ENCODE measurements at regions not wholly inside any gene's neighbourhood (a gene's known extent, or its start where the extent isn't known, plus 50 kb on each side); places are given as distances from the start of the nearest gene placed in this dataset.
A peak's percentile ranks its signal among the peaks of the same experiment; 100 is the strongest.

DNA sequence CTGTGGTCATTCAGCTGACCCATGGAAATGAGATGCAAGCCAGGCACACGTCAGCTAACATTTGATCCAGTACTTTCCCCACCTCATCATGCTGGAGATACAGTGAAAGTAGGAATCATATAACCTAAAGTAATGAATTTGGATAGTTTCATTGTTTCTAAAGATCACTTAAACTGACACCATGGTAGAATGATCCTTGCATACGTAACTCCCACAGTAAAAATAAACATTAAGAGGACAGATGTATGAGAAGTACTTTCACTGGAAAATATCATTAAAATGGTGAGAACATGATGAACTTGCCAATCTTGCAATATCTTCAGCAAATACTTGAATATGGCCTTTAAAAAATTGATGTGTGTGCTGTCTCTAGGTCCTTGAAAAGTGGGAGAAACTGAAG lies 85.4 kb downstream of the MAIP1 start:
- H3K9ac ChIP-seq (ENCODE audit: low read length), result no peak overlapping the region
- peaks cover 1% of the 10 kb centered on the region for H3K9me3 ChIP-seq (ENCODE audit: control insufficient read depth, low read length)
- H3K27me3 ChIP-seq (replicated peaks; ENCODE audit: control insufficient read depth, insufficient read depth, low read length), result no peaks in the 10 kb centered on the region
- peak; percentile 11 for DNase-seq (ENCODE audit: low read depth)
- no peaks in the 10 kb centered on the region for H3K36me3 ChIP-seq (ENCODE audit: control insufficient read depth, insufficient read depth, low read length, severe bottlenecking)
- peaks cover 13% of the 10 kb centered on the region for H3K4me1 ChIP-seq (ENCODE audit: control insufficient read depth, insufficient read depth, low read length)
- H3K4me3 ChIP-seq (ENCODE audit: low read length), result no peak overlapping the region

- Histone ChIP-seq H3K36me3 (ENCODE audit: control insufficient read depth, insufficient read depth, low read length, severe bottlenecking) (no peaks in the 10 kb centered on the region), H3K27me3 (replicated peaks; ENCODE audit: control insufficient read depth, insufficient read depth, low read length) (no peaks in the 10 kb centered on the region), H3K4me1 (ENCODE audit: control insufficient read depth, insufficient read depth, low read length) (peaks cover 13% of the 10 kb centered on the region), H3K9ac (ENCODE audit: low read length) (no peak overlapping the region), H3K4me3 (ENCODE audit: low read length) (no peak overlapping the region), H3K9me3 (ENCODE audit: control insufficient read depth, low read length) (peaks cover 5% of the 10 kb centered on the region)
- DNase-seq (ENCODE audit: low read depth), result no peak
These were observed 86.3 kb downstream of the MAIP1 start for GRCh38 chr2:200041639-200042038.

GRCh38 chr2:200042102-200042735 lies 86.8 kb downstream of the MAIP1 start:
- DNase-seq (ENCODE audit: low read depth), result peak; percentile 77
- no peak overlapping the region for H3K4me3 ChIP-seq (ENCODE audit: low read length)
- peaks cover 5% of the 10 kb centered on the region for H3K9me3 ChIP-seq (ENCODE audit: control insufficient read depth, low read length)
- no peaks in the 10 kb centered on the region for H3K27me3 ChIP-seq (replicated peaks; ENCODE audit: control insufficient read depth, insufficient read depth, low read length)
- H3K36me3 ChIP-seq (ENCODE audit: control insufficient read depth, insufficient read depth, low read length, severe bottlenecking), result no peaks in the 10 kb centered on the region
- H3K4me1 ChIP-seq (ENCODE audit: control insufficient read depth, insufficient read depth, low read length), result peaks cover 13% of the 10 kb centered on the region
- H3K9ac ChIP-seq (ENCODE audit: low read length), result no peak overlapping the region

DNA sequence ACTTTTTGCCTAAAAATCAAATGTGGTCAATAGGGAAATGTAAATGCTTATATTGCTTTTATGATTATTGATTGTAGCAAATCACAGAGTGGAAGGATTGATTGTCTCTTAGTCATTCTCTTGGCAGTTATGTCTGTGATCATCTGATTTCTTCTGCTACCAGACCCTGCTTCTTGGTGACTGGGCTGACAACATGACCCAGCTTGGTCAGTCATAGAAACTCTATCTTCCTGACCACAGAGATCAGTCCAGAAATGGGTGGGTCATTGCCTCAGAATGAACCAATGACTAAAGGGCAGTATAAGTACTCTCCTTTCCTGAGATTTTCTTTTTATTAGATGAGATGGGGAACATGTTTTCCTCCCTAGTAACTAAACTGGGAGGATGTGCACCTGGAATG lies 87.6 kb downstream of the MAIP1 start:
- H3K9ac ChIP-seq (ENCODE audit: low read length), result no peak overlapping the region
- peaks cover 5% of the 10 kb centered on the region for H3K9me3 ChIP-seq (ENCODE audit: control insufficient read depth, low read length)
- no peaks in the 10 kb centered on the region for H3K27me3 ChIP-seq (replicated peaks; ENCODE audit: control insufficient read depth, insufficient read depth, low read length)
- H3K4me3 ChIP-seq (ENCODE audit: low read length), result no peak overlapping the region
- H3K4me1 ChIP-seq (ENCODE audit: control insufficient read depth, insufficient read depth, low read length), result peaks cover 13% of the 10 kb centered on the region
- peak; percentile 9 for DNase-seq (ENCODE audit: low read depth)
- no peaks in the 10 kb centered on the region for H3K36me3 ChIP-seq (ENCODE audit: control insufficient read depth, insufficient read depth, low read length, severe bottlenecking)

- DNase-seq (ENCODE audit: low read depth), result no peak
- Histone ChIP-seq H3K9ac (ENCODE audit: low read length) (no peak overlapping the region), H3K4me1 (ENCODE audit: control insufficient read depth, insufficient read depth, low read length) (peaks cover 11% of the 10 kb centered on the region), H3K9me3 (ENCODE audit: control insufficient read depth, low read length) (peaks cover 5% of the 10 kb centered on the region), H3K36me3 (ENCODE audit: control insufficient read depth, insufficient read depth, low read length, severe bottlenecking) (no peaks in the 10 kb centered on the region), H3K4me3 (ENCODE audit: low read length) (no peak overlapping the region), H3K27me3 (replicated peaks; ENCODE audit: control insufficient read depth, insufficient read depth, low read length) (no peaks in the 10 kb centered on the region)
These were observed 89.1 kb downstream of the MAIP1 start for GRCh38 chr2:200044453-200044852.

DNA sequence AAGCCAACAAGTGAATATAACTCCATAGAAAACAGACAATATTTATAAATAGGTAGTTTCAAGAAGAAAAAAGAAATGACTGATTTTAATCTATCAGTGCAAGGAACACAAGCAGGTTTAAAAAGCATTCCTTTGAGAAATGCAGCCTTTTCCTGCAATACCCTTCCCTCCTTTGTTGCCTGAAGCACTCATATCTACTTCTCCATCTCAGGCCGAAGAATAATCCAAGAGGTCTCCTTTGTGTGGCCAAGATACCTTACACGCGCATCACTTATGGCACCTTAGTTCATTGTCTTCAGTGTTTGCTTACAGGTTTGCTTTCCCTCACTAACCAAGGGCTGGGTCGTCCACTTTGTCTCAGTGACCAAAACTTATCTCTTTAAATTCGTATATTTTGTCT lies 93.0 kb downstream of the MAIP1 start:
- Histone ChIP-seq H3K4me1 (ENCODE audit: control insufficient read depth, insufficient read depth, low read length) (no peaks in the 10 kb centered on the region), H3K9me3 (ENCODE audit: control insufficient read depth, low read length) (peaks cover 5% of the 10 kb centered on the region), H3K9ac (ENCODE audit: low read length) (no peak overlapping the region), H3K4me3 (ENCODE audit: low read length) (no peak overlapping the region), H3K36me3 (ENCODE audit: control insufficient read depth, insufficient read depth, low read length, severe bottlenecking) (no peaks in the 10 kb centered on the region), H3K27me3 (replicated peaks; ENCODE audit: control insufficient read depth, insufficient read depth, low read length) (no peaks in the 10 kb centered on the region)
- no peak for DNase-seq (ENCODE audit: low read depth)

- Histone ChIP-seq H3K9ac (ENCODE audit: low read length) (no peak overlapping the region), H3K4me1 (ENCODE audit: control insufficient read depth, insufficient read depth, low read length) (no peaks in the 10 kb centered on the region), H3K27me3 (replicated peaks; ENCODE audit: control insufficient read depth, insufficient read depth, low read length) (no peaks in the 10 kb centered on the region), H3K9me3 (ENCODE audit: control insufficient read depth, low read length) (peaks cover 5% of the 10 kb centered on the region), H3K4me3 (ENCODE audit: low read length) (no peak overlapping the region), H3K36me3 (ENCODE audit: control insufficient read depth, insufficient read depth, low read length, severe bottlenecking) (no peaks in the 10 kb centered on the region)
- no peak for DNase-seq (ENCODE audit: low read depth)
These were observed 93.7 kb downstream of the MAIP1 start for GRCh38 chr2:200049086-200049485.

GRCh38 chr2:200050921-200051610 lies 95.7 kb downstream of the MAIP1 start:
- no peak overlapping the region for H3K9ac ChIP-seq (ENCODE audit: low read length)
- no peak overlapping the region for H3K4me3 ChIP-seq (ENCODE audit: low read length)
- no peak for DNase-seq (ENCODE audit: low read depth)
- H3K27me3 ChIP-seq (replicated peaks; ENCODE audit: control insufficient read depth, insufficient read depth, low read length), result no peaks in the 10 kb centered on the region
- H3K4me1 ChIP-seq (ENCODE audit: control insufficient read depth, insufficient read depth, low read length), result no peaks in the 10 kb centered on the region
- peaks cover 1% of the 10 kb centered on the region for H3K9me3 ChIP-seq (ENCODE audit: control insufficient read depth, low read length)
- no peaks in the 10 kb centered on the region for H3K36me3 ChIP-seq (ENCODE audit: control insufficient read depth, insufficient read depth, low read length, severe bottlenecking)

GRCh38 chr2:200051611-200051945 lies 96.2 kb downstream of the MAIP1 start:
- H3K4me1 ChIP-seq (ENCODE audit: control insufficient read depth, insufficient read depth, low read length), result no peaks in the 10 kb centered on the region
- no peak overlapping the region for H3K4me3 ChIP-seq (ENCODE audit: low read length)
- H3K36me3 ChIP-seq (ENCODE audit: control insufficient read depth, insufficient read depth, low read length, severe bottlenecking), result no peaks in the 10 kb centered on the region
- DNase-seq (ENCODE audit: low read depth), result no peak
- H3K27me3 ChIP-seq (replicated peaks; ENCODE audit: control insufficient read depth, insufficient read depth, low read length), result no peaks in the 10 kb centered on the region
- no peak overlapping the region for H3K9ac ChIP-seq (ENCODE audit: low read length)
- no peaks in the 10 kb centered on the region for H3K9me3 ChIP-seq (ENCODE audit: control insufficient read depth, low read length)

GRCh38 chr2:200052627-200053026 lies 97.2 kb downstream of the MAIP1 start:
- Histone ChIP-seq H3K36me3 (ENCODE audit: control insufficient read depth, insufficient read depth, low read length, severe bottlenecking) (no peaks in the 10 kb centered on the region), H3K27me3 (replicated peaks; ENCODE audit: control insufficient read depth, insufficient read depth, low read length) (no peaks in the 10 kb centered on the region), H3K4me3 (ENCODE audit: low read length) (no peak overlapping the region), H3K4me1 (ENCODE audit: control insufficient read depth, insufficient read depth, low read length) (no peaks in the 10 kb centered on the region), H3K9ac (ENCODE audit: low read length) (no peak overlapping the region), H3K9me3 (ENCODE audit: control insufficient read depth, low read length) (peaks cover 6% of the 10 kb centered on the region)
- no peak for DNase-seq (ENCODE audit: low read depth)

DNA sequence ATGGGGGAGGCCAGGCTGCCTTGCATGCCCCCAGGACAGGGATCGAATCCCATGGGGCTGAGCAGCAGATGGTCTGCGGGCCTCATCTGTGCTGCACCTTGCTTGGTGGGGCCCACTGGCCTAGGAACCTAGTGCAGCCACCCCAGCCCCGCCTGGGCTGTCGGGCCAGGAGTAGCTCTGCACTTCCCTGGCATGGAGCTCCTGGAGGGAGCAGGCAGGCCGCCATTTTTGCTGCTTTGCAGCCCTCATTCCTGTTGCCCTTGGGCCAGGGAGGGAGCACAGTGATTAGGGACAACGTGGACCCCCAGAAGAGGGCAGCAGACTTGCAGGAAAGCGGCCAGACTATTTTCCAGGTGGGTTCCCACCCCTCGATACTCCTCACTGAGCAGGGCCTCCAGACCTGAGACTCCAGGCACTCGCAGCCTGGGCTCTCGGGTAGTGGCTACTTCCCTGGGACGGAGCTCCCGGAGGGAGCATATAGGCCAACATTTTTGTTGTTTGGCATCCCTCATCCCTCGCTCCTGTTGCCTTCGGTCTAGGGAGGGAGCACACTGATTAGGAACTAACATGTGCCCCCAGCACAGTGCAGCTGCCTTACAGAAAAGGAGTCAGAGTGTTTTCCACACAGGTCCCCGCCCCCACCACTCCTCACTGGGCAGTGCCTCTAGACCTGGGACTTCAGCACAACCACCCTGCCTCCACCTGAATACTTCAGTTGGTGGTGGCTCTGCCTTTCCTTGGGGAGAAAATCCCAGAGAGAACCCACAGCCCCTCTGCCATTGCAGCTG lies 99.5 kb downstream of the MAIP1 start:
- no peaks in the 10 kb centered on the region for H3K4me1 ChIP-seq (ENCODE audit: control insufficient read depth, insufficient read depth, low read length)
- no peak overlapping the region for H3K4me3 ChIP-seq (ENCODE audit: low read length)
- no peak overlapping the region for H3K9ac ChIP-seq (ENCODE audit: low read length)
- DNase-seq (ENCODE audit: low read depth), result no peak
- no peaks in the 10 kb centered on the region for H3K36me3 ChIP-seq (ENCODE audit: control insufficient read depth, insufficient read depth, low read length, severe bottlenecking)
- H3K27me3 ChIP-seq (replicated peaks; ENCODE audit: control insufficient read depth, insufficient read depth, low read length), result no peaks in the 10 kb centered on the region
- peaks cover 6% of the 10 kb centered on the region for H3K9me3 ChIP-seq (ENCODE audit: control insufficient read depth, low read length)
